NCI-H2196 treated with DMSO at 0.1 percent for 48 hours (cell line): ENCODE measurements at regions not wholly inside any gene's neighbourhood (a gene's known extent, or its start where the extent isn't known, plus 50 kb on each side); places are given as distances from the start of the nearest gene placed in this dataset.

Experiments used
- DNase-seq: peaks from one replicate; lab custom pipeline; 2025; ENCODE audit not compliant: unreplicated experiment; lab: John Stamatoyannopoulos, UW

DNA sequence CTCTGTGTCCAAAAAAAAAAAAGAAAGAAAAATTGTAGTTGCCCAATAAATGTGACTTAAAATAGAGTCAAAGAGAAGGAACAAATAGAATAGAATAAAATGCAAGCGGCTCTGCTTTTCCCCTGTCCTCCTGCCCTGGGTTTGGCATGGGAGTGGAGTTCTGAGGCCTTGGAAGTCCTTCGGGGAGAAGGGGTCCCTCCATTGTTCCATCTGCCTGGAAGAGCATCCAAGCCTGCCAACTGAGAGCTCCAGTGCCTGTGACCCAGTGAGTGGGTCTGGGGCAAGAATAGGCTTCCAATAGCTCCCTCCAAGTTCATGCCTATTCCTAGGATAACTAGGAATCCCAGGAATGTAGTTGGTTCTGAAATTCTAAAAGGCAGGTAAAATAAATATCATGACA is 321.4 kb downstream of the MYCN start:
- DNase-seq: no peak

DNA sequence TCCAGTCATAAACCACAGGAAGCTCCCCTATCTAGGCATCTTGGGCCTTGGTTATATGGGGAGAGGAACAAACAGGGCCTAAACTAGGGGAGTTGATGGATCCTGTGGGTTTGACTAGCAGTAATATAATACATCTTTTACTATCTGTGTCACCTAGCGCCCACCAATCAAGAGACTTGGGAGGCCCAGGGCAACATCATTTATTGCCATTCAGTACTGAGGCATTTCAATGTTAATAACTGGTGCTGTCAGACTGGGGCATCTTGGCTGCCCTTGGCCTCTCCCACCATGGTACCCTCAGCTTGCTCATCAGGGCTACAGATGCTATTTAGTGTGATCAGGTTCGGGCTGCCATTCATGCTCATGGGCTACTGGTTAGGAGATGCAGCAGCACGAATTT is 320.7 kb downstream of the MYCN start:
- no peak for DNase-seq

DNA sequence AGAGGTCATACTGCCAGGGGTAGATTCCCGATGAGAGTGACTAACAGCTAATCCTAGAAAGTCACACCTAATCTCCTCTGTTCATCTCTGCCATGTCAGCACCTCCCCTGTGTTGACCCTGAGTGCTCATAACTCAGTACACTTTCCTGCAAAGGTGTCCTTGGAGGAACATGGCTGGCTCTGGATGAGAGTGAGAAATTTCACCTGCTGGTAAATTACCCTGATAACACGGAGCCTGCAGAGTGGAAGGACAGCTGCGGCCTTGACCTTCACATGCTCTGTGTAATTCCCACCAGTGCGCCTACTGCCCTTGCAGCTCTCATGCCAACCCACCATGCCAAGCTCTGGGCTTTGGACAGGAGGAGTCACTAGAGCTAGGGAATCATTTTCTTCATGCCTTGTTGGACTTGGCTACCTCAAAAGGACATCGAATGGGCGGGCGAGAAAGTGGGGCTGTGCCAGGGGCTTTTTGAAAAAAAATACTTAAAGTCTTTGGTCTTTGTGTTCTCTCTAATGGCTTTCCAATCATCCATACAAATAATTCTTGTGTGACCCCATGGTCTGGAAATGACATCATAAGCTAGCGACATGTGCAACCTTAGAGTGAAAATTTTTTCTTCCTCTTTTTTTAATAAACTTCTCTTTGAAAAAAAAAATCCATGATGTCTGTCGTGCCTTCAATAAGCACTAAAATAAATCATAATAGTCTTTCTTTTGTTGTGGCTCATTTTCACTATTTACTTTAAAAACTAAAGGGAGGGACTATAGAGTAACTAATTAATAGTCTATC is 319.9 kb downstream of the MYCN start:
- DNase-seq: no peak

DNA sequence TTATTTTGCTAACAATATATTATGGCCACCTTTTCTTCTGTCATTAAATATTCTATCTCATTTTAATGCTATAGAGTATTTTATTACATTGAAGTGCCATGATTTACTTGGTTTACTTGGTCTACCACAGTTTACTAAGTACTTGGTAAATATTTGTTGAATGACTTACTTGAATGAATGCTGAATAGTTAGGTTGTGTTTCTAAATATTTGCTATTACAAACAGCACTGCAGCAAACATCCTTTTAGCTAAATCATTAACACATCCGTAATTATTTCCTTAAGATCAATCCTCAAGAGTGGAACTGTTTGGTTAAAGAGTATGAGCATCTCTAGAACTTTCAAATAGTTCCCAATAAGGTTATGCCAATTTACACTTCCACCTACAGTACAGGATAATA is 318.7 kb downstream of the MYCN start:
- no peak for DNase-seq

DNA sequence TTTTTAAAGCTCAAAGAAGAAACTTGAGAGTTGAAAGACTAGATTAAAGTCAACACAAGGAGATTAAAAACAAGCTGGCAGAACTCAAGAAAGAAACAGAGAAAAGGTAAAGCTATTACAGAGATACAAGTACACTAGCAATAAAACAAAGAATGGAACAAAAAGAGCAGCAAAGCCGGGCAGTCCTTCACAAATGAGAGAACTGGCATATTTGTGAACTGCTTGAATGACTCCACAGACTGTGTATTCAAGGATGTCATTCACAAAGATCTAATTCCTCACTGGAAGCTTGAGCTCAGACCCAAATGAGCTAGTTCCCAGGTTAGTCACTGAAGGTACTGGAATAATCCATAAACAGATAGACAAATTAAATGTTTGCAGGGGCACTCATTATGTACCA is 318.0 kb downstream of the MYCN start:
- DNase-seq: no peak

DNA sequence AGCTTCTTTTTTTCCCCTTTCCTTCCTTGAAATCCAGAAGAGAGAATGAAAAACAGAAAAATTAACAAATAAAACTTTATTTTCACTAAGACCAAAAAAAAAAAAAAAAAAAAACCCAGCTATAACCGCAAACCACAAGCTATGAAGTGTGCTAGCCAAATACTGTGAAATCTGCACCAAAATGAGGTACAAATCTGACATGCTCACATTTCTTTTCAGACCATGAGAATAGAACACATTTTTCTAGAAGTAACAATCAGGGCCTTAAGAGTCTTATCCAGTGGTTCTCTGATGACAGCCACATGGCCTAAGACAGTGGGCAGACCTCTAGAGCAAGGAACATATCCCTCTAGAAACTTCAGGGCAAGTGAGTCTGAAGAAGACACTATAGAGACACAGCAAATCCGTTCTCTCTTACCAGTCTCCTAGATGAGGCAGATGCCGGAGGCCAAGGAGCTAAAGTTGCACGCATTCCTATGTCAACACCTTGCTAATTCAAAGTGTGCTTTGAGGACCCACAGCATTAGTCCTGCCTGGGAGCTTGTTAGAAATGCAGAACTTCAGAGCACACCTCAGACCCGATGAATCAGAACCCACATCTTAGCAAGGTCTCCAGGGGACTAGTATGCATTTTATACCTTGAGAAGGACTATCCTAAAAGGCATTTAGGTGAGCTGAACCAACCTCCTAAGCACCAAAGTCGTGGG is 317.1 kb downstream of the MYCN start:
- DNase-seq: no peak

DNA sequence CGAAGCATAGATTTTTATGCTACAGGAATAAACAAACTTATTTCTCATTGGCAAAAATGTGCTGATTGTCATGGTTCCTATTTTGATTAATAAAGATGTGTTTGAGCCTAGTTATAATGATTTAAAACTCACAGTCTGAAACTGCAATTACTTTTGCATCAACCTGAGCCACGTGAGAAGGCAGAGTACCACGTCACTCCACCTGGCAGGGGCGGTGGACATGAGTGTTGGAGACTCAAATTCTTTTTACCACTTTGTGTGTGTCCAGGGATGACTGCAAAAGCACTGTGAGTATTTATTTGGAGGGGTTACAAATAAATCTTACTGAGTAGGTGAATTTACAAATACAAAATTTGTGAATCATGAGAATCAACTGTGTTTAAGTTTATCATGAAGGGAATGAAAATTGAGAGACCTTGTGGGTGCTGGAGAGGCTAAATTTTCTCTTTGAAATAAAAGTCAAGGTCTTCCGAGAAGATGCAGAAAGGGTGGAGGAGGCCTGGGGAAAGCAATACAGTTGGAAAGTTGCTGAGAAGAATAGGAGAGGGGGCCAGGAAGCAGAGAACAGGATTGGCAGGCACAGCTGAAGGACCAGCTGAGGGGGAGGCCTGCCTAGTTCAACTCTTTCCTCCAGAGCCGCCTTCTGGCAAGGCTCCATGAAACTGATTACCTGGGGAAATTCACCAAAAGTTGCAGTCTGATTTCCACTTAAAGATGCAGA is 316.4 kb downstream of the MYCN start:
- DNase-seq: no peak

DNA sequence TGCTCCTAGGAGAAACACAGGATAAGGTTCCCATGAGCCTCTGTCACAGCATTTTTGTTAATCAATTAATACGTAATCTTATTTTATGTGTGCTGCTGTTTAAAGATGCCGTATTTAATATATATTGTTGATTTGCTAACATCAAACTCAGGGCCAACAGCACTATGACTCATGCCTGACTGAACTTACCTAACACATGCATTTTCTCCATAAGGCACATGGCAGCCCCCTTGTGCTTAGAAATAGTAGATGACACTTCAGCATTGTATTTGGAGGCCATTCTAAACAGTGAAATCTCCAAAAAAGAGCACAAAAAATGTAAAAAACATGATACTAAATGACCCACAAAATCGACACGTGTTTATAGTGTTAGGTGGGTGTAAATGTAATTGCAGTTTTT is 314.8 kb downstream of the MYCN start:
- DNase-seq: no peak

DNA sequence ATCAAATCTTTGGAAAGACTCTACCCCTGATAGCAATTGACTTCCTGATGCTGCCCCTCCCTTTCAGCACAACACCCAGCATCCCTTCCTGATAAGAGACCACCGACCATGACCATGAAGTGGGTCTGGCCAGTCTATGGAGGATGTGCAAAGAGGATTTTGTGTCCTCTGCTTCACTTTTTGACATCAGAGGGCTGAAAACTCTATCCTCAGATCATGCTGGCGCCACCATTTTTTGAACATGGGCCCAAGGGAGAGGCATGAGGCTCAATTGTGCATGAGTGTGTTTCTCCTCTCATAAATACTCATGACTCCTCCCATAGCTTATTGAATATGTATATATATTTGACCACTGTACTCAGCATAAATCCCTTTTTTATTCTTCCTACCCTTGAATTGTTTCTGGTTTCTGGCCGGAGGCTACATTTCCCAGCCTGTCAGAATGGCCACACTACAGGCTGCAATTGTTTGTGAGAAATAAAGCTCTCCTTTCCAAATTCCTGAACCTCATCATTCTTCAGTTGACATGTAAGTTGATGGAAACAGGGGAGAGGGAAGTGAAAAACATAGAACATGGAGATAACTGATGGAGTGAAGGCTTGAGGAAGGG is 314.1 kb downstream of the MYCN start:
- DNase-seq: no peak

DNA sequence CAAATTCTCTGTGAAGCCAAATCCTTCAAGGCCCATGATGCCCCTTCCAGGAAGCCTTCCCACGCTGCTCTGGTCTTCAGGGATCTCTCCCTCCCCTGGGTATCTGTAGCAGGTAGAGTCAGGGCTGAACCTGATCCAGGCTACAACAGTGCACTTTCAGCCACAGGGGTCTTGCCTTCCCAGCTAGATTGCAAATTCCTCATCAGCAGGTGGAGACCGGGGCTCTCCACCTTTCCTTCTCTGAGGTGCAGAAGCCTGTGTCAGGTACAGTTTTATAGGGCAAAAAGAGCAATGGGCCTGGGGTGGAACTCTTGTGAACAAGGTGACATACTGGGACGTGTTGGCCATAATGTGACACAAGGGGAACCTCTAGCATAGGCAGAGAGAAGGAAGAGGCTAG is 312.9 kb downstream of the MYCN start:
- no peak for DNase-seq

DNA sequence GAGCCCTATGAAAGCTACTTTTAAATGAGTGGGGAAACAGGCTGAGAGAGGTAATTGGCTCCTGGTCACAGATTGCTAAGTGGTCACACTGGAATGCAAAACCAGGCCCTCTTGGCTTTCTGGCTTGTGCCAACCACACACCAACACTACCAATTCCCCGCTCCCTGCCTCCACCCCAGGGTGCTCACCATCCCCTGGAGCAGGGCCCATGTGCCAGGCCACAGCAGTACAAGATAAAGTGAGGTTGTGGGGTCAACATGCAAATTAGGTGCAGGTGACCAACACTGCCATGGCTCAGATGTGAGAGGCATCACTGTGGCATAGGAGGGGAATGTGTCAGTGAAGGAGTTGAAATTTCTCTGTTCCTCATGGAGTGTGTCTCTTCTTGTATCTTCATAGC is 312.5 kb downstream of the MYCN start:
- no peak for DNase-seq

DNA sequence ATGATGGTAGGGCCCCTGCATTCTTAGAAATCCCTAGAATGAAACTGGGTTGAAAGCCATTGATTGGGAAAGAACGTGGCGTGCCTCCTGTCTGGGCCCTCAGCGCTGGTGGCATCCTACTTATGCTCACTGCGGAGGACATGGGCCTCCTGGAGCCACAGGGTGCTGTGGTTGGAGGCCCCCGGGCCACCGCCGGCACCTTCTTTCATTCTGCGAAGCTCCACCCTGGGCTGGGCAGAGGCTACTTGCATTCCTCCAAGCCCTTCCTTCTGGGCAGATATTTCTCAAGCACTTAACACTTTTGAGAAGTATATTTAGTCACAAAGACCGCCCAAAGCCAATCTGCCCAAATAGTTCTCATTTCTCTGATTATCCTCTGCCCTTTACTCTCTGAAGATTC is 311.9 kb downstream of the MYCN start:
- DNase-seq: no peak

DNA sequence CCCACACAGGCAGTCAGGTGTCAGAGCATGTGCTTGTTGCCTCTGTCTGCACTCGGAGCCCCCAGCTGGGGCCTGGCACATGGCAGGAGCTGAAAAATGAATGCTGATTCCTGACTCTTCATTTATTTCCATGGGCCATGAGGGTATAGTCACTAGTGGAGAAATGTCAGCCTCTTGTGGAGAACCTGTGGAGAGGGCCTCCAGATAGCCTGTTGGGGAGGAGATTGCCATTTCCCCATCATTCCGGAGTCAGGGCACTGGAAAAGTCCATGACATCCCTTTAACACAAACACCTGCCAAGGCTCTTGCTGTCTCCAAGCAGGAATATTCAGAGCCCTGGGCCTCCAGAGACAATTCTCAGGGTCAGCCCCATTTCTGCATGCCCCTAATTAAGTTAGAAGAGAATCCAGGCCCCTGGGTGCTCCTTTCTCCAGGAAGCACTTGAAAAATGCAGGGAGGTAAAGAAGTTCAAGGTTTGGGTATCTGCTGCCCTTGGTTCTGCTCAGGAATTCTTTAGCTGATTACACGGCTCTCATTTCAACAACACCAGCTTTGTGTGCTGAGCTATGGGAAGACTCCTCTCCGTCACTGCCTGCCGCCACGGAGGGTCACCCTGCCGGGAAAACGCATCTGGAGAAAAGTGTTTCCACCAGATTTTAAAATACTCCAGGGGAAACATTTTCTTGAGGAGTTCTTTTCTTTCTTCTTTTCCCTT is 311.3 kb downstream of the MYCN start:
- no peak for DNase-seq

DNA sequence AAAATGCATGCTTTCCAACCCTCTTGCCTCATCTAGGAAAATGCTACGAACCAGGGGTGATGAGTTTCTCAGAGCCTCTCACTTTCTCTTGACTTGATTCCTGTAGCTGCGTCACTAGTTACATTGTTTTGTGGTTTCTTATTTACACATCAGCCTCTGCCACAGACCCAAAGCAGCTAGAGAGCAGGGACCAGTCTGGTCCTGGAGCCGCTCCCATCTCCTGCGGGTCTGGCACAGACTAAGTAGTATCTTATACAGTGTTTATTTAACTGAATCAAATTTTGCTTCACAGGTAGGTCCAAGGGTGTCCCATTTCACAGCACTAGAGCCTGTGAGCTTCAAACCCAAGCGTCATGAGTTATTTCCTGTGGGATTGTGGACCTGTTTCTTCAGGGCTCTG is 310.5 kb downstream of the MYCN start:
- no peak for DNase-seq

DNA sequence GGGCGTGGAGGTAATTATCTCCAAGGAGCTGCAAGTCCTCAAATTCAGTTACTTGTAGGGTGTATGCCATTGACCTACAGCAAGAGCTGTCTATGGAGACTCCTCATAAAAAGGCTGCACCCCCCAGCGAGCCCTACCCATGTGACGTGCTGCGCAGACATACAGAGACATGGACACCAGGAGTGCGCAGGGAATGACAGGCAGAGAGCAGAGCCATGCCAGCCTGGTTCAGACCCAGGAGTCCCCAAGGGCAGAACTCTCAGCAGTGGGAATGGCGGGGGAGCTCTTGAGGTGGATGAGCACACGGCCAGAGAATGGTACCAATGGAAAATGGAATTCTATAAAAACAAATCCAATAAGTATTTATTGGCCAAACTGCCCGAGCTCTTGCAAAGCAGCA is 310.1 kb downstream of the MYCN start:
- DNase-seq: no peak

DNA sequence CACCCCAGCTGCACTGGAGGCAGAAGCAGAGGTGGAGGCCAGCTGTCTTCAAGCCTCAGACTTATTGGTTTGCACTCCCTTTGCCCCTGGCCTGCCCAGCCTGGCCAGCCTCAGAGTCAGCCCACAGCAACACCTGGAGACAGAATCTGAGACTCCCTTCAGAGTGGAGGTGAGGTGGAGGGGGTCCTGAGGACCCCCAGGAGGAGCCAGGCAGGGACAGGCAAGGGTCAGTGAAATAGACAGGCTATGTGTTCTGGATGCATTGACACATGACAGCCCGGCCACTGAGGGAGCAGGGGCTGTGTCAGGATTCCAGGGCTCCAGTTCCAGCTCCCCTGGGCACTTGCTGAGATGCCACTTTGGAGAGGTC is 309.7 kb downstream of the MYCN start:
- DNase-seq: no peak

DNA sequence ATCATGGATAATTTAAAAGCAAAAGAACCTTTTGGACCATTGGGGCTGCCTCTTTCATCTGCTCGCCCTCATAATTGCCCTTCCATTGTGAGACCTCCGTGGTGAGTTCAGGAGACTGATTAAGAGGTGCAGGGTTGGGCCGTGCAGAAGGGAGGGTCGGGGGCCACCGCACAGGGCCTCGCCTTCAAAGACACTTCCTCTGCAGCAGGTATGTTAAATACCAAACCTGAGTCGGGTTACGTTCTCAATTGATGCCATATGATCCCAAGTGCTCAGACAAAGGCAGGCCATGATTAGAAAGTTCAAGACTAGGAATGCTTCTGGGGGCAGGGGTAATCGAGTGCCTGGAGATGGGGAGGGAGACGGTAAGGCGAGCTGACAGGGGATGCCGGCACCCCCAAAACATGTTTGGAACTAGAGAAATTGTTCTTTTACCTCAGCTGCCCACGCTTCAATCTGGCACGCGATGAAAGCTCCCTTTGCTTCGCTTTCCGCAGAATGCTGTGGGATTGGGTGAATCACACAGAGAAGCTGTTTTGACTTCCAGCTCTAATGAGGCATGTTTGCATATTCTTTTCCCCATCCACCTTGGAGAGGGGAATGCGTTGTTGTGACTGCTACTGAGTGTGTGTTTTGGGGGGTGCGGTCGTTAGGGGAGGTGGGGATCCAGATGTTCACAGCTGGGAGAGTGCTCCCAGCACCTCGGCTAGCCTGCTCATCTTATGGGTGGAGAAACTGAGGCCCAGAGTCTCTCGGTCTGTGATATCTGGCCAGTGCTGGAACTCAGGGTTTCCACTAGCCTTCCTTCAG is 309.1 kb downstream of the MYCN start:
- no peak for DNase-seq

DNA sequence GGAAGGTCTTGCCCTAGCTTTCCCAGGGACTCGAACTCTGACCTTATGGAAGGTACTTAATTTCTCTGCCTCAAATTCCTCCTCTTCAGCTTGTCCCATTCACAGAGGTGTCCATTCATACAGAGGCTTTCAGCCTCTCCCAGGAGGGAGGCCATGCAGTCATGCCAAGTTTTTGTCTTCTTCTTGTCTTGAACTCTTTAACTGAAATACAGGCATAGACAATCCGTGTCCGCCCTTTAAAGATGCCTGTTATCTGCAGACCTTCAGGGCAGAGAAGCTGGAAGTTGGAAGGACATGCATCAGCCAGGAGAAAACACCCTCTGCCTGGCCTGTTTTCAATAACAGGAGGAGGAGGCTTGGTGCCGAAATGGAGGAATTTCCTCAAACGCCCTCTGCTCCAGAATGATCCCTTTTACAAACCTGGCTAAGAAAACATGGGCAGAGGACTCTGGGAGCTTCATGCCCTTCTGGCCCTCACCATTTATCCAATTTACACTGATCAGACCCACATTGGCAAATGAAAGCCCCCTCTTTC is 308.3 kb downstream of the MYCN start:
- DNase-seq: no peak

DNA sequence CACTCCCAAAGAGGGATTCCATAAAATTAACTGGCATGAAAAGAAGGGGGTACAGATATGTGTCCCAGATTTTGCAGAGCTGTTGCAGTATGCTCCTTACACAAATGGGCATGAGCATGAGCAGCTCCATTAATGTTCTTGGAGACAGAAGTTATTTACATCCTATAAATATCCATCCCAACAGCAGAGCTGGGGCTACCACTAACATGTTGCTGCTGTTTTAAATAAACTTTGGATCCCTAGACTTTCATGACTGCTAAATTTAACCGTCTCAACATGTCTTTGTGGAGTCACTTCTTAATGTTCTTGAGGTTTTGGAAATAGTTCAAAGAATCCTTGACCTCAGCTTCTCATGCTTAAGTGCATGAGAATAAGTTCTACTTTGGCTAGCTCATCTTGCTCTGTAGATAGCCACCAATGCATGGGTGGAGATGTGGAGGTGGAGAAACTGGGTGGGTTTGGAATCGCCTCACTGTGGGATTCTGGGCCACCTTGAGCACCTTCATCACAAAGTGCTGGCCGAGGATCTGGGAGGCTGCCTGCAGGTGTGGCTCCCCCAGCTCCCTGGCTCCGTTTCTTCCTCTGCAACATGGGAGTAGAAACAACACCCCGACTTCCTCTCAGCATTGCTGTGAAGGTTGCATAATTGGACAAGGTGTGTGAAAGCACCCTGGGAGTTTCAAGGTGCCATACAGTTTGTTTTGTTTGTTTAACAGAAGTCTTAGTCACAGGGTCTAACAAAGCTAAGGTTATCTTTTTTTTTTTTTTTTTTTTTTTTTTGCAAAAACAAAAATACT is 307.2 kb downstream of the MYCN start:
- no peak for DNase-seq
